SIG-M5 treated with dmso at 0.1 percent for 504 hours (cell line): ENCODE measurements at regions not wholly inside any gene's neighbourhood (a gene's known extent, or its start where the extent isn't known, plus 50 kb on each side); places are given as distances from the start of the nearest gene placed in this dataset.

ENCODE experiments used
- DNase-seq: peaks from one replicate; lab custom pipeline; 2025; ENCODE audit not compliant: unreplicated experiment; lab: John Stamatoyannopoulos, UW

DNA sequence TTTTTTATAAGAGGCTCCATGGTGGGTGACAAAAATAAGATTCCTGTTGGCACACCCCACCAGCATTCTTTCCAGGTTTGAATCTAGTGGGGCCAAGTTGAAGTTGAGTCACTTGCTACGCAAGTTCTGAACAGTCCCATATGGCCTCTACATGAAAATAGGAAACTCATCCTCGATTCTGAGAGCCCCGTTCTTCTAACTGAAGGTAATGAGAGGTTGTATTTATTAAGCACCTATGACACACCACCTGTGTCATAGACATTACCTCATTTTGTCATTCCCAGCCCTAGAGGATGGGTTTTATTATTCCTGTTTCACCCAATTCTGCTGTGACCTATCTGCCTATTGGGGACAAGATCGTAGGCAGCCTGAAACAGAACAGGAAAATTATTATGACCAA is 131.7 kb downstream of the ACTL7B start:
- no peak for DNase-seq

DNA sequence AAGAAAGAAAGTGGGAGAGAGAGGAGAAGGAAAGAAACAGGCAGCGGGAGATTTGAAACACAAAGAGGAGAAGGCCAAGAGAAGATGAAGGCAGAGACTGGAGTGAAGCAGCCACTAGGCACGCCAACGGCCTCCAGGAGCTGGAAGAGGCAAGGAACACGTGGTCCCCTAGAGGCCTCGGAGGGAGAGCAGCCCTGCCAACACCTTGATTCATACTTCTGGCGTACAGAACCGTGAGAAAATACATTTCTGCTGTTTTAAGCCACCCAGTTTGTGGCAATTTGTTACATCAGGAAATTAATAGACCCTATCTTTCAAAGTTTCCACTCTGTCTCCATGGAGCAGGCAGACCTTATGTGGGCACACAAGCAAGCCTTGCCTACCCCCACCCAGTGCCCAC is 133.4 kb downstream of the ACTL7B start:
- DNase-seq, result no peak

- DNase-seq, result no peak
Measured at GRCh38 chr9:108720191-108720642, 135.6 kb downstream of the ACTL7B start.

DNA sequence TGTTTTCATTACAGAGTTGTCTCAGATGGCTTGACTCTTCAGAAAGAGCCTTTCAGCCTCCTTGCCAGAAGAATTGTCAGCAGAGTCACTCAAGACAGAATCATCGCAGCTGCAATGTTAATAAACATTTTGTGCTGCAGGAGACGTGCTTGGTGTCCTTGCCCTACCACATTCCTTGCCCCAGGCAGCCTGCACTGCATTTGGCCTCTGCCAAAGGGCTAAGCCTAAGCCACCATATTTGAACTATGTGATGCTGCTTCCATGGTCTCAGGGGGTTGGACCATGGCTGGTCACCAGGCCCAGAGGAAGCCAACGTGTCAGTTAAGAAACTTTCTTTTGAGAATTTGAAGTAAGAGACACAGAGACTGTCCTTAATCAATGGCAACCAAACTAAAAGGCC is 145.4 kb downstream of the ACTL7B start:
- DNase-seq, result no peak

- DNase-seq, result no peak
Measured at GRCh38 chr9:108709997-108710396, 145.8 kb downstream of the ACTL7B start.

GRCh38 chr9:108709126-108709525 is 146.7 kb downstream of the ACTL7B start:
- DNase-seq, result no peak

GRCh38 chr9:108708448-108708847 is 147.3 kb downstream of the ACTL7B start:
- DNase-seq, result no peak

- DNase-seq, result no peak
Measured at GRCh38 chr9:108707120-108707519, 148.7 kb downstream of the ACTL7B start.

GRCh38 chr9:108704156-108704852 is 151.5 kb downstream of the ACTL7B start:
- no peak for DNase-seq

DNA sequence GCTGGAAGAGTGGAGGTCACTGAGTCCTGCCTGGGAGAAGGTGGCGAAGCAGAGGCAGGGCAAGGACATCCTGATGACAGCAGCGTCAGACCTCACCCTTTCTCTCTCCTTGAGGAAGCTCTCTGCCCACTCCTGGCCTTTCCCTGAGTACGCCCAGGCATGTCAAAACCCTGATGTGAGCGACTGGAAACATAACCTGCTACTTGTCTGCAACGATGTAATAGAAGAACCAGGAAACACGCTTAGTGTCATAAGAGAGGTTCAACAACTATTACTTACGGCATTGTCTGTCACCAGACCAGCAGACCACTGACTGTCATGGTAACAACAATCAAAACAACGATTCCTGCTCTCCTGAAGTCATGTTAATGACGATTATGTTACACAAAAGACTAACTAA is 152.4 kb downstream of the ACTL7B start:
- no peak for DNase-seq

- DNase-seq, result no peak
Measured at GRCh38 chr9:108702681-108703080, 153.1 kb downstream of the ACTL7B start.

GRCh38 chr9:108698801-108699200 is 157.0 kb downstream of the ACTL7B start:
- DNase-seq, result no peak

- DNase-seq, result no peak
Measured at GRCh38 chr9:108698231-108698630, 157.6 kb downstream of the ACTL7B start.

DNA sequence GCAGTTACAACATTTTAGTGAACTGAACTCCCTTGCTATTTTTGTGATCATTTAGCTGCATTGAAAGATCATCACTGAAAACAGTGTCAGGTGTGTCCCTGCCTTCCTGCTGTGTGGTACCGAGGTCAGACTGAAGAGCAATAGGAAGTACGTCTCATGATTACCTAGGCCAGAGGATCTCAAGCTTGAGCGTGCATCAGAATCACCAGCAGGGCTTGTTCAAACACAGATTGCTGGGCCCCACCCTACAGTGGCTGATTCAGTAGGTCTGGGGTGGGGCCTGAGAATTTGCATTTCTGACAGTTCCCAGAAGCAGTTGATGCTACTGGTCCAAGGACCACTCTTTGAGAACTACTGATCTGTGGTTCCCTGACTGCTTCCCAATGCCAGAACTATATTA is 159.6 kb downstream of the ACTL7B start:
- no peak for DNase-seq

- no peak for DNase-seq
Measured at GRCh38 chr9:108694170-108694569, 161.6 kb downstream of the ACTL7B start.

- DNase-seq, result no peak
Measured at GRCh38 chr9:108691614-108692013, 164.2 kb downstream of the ACTL7B start.

DNA sequence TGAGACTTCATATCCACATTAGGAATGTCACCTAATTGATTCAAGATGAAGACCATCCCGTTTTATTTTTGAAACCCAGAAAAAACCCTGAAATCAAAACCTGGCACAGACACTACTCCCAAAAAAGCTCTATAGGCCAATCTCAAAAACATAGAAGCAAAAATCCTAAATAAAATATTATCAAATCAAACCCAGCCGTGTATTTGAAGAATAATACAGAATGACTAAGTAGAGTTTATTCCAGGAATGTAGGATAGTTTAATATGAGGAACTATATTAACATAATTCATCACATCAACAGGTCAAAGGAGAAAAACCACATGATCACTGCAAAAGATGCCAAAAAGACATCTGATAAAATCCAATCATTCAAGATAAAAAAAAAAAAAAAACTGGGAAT is 167.1 kb downstream of the ACTL7B start:
- no peak for DNase-seq

GRCh38 chr9:108688051-108688450 is 167.7 kb downstream of the ACTL7B start:
- no peak for DNase-seq

DNA sequence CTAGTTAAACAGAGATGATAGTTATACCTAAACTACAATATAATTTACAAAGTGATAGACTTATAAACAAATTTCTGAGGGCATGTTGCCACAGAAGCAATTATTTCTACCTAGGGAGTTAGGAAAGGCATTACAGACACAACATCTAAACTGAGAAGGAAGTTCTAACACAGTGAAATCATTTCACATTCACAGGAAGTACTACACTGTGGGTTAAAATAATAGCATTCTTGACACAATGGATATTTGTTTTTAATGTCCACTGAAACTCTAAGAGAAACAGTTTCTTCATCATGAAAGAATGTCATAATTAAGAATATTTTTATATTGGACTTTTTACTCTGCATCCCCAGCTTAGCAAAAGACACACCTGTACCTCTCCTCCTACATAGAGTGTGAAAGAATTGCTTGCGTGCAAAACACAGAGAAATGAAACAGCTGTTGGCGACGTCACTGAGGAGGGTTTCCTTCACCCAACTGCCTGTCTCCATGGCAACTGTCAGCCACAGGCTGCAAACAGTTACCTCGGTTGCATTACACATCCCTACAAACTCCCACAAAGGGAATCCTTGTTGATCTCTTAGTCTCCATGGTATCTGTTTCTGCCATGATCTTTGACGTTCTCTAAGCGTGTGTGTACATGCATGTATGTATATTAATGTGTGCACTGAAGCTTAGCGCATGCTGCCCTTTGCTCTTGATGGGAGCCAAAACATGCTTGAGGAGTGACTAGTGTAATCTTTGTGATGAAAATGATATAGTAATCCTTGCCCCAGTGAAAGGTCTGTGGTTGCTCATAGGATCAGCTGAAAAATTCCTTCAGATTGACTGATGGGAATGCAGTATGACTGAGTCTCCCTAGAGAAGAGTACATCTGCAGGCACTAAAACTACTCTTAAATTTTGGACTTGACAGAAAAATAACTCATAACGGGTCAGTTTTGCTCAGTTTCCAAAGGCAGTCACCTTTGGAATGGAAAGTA is 168.5 kb downstream of the ACTL7B start:
- DNase-seq, result no peak

DNA sequence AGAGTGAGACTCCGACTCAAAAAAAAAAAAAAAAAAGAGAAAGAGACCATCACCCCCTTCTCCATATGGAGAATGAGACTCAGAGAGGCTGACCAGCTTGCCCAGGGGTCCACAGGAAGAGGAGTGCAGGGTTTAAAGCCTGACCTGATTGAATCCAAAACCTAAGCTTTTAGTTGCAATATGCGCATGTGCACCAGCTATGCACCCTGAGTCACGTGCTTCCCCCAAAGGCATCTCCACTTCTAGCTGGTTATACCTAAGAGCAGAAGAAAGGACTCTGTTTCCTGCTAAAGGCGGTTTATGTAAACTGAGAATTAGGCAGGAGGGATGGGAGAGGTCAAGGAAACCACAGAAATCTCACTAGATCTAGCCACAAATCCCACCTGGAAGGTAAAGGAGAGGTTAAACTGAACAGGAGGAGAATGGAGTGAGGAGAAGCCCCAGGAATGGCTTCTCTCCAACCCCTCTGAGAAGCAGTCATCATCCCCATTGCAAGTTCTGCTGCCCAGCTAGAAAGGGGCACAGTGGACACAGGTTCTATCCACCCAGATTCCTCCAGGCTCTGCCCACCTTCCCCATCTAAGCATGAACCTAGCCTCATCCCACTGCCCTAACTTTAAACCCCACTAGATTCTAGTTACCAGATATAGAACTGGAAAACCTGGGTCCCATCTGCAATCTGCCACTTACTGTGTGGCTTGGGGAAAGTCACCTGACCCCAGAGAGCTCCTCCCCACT is 171.3 kb downstream of the ACTL7B start:
- DNase-seq, result no peak

DNA sequence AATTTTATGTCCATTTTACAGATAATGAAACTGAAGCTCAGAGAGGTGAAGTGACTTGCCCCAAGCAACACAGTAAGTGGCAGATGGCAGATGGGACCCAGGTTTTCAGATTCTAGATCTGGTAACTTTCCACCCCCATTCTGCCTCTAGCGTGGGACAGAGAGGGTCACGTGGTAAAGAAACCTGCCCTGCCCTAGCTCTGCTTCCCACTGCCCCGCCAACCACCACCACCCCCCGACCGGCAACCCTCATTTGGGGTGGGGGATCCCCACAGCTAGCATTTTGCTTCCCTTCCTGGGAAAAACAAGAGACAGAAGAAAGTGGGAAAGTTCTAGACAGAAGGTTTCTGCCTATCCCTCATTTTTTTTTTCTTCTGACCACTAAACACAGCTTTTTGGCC is 172.5 kb downstream of the ACTL7B start:
- no peak for DNase-seq
